NCI-H1105 treated with DMSO at 0.1 percent for 48 hours (cell line): ENCODE measurements at regions not wholly inside any gene's neighbourhood (a gene's known extent, or its start where the extent isn't known, plus 50 kb on each side); places are given as distances from the start of the nearest gene placed in this dataset.

Experiments
- DNase-seq: peaks from one replicate; lab custom pipeline; 2025; lab: John Stamatoyannopoulos, UW

DNA sequence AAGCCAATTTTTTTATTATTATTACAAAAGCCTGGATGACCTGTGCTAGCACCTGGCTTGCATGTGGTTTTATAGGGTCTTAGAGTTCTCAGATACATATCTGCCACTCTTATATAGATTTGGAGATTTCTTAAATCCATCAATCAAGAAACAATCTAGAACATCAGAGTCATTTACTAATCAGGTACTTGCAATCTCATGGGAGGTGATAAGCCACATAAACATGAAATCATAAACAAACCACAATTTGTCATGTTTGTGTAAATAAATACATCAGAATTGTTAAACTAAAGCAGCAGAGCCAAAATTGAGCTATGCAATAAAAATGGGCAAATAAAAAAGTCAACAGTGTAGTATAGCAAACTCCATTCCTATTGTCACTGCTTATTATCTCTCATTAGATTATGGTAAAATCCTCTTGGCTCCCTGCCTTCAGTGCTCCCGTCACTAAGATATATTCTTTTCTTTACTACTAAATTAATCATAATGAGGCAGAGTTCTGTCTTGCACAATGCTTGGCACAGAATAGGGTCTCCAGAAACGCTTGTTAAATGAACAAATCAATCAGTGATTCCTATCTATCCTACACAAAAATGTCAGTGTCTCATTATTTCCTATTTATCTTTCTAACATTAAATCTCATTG, 108.7 kb upstream of the TTC29 start:
- DNase-seq, result peak; percentile 9

DNA sequence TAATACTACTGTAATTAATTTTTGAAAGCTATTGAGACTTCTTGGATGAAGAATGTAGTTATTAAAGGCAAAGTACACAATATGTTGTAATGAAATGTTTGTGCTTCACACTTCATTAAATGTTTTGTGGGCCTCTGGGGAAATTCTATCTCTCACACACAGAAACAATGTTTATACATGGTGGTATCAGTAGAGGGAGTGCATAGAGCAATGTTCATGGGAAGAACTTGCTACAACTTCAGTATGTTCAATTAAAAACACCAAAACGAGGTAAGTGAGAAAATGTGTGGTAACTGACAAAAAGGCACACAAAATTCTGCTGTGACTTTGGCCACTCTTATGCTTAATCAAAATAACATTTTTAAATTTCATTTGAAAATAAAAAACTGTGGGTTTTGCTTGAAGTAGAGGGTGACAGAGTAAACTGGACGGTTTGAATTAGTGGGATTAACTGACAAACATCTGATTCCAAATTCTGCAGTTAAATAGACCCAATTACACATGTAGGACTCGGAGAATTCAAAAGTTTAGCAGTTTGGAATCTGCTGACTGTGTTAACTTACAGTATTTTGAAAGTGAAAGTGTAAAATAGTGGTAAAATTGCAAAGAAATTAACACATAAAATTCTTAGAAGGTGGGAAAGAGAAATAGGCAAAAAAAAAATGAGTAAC, 111.4 kb upstream of the TTC29 start:
- no peak for DNase-seq

DNA sequence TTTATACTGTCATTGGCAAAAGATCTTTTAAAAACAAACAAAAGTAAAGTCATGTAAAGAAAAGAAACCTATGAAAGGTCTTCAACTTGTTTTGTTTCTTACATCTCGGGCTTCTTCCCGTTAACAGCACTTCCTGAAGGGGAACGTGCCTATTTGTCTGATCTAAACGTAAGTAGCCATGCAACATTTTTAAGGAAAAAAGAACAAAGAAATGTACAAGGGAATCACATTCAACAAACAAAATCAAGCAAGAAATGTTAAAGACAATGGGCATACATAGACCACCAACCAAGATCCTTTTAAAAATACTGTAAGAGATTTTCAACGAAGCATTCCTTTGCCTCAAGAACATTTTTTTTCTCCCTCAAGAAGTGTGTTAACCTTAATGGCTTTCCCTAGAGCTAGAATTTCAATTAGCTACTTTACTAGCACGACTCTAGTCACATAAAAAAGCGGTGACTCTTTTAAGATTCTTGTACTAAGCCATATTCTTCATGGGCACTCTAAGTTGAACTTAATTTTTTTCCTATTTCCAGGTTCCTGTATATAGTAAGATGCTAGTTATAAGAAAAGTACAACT, 112.0 kb upstream of the TTC29 start:
- no peak for DNase-seq

DNA sequence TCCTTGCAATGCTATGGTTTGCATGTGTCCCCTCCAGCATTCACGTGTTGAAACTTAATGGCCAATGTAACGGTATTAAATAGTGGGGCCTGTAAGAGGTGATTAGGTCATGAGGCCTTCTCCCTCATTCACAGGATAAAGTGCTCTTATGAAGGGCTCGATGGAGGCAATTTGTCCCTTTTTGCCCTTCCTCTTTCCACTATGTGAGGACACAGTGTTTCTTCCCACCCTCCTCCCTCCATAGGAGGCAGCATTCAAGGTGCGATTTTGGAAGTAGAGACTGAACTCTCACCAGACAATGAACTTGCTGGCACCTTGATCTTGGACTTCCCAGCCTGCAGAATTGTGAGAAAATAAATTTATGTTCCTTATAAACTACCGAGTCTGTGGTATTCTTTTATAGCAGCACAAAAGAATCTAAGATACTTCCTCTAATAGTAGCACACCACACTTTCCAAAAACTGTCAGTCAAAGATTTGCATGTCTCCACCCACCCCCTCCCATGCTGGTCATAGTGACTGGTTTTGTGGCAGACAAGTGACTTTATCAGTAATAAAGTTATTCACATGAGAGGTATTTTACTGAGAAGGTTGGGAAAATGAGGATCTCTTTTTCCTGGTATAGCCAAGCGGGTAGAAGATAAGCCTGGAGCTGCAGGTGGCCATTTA, 113.5 kb upstream of the TTC29 start:
- DNase-seq, result no peak

DNA sequence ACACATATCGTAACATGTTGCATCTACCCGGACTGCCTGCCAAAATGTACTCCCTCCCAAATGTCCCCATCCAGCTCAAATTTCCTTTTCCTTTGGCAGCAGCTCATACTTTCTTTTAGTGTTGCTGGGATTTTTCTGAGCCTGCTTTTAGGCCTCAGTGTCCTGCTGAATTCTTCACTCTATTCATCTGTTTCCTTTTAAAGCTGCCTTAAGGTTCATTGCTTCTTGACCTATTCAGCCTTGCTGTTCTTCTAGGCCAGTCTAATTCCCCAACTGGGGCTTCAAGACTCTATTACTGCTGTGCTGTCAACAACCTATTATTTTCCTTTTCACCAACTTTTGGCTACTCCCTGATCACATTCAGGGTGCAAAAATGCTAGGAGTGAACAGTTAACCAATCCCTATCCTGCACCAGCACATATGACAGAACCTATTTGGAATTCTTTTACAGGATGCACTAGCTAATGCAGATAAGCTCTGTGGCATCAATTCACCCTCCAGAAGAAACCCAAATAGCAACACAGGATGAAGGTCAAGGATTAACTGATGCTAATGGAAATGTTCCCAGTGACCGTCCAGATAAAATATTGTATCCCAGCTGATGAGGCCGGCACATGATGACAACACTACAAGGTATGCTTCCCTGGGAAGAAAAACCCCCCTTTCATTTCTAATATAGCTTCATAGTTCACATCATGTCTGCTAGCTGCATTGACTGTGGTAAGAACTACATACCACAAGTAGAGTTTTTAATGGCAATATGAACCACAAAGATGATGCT, 114.7 kb upstream of the TTC29 start:
- DNase-seq, result no peak

DNA sequence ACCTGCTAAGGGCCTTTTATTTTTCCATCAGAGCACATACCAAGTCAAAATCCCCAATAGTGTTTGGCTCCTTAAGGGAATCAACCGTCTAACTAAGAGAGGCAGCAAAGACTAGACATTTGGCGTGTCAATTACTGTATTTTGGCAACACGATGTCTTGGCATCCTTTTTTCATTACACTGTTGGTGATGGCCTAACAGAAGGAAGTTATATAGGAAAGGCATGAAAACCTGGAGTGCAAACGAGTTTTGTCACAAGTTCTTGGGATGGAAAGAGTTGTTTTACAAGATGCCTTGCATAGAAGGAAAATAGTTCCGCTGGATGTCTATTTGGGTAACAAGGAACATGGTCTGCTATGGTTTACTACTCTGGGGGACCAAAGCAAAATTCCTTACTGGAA, 119.2 kb upstream of the TTC29 start:
- DNase-seq, result no peak

DNA sequence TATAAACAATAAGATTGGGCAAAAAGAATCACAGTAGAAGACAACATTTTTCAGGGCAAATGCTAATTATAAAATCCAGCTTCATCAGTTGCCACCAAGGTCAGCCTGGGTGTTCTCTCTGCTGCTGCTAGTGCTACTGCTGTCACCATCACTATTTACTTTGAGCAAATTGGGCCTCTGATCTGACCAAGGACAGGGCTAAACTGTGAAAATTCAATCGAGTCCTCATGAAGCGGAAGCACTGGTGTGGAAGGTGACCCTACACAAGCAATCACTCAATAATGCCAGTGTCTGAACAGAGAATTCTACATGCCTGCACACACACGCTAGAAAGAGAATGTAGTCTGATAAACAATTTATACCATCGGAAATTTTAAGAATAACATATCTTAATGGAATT, 122.9 kb upstream of the TTC29 start:
- DNase-seq, result no peak

DNA sequence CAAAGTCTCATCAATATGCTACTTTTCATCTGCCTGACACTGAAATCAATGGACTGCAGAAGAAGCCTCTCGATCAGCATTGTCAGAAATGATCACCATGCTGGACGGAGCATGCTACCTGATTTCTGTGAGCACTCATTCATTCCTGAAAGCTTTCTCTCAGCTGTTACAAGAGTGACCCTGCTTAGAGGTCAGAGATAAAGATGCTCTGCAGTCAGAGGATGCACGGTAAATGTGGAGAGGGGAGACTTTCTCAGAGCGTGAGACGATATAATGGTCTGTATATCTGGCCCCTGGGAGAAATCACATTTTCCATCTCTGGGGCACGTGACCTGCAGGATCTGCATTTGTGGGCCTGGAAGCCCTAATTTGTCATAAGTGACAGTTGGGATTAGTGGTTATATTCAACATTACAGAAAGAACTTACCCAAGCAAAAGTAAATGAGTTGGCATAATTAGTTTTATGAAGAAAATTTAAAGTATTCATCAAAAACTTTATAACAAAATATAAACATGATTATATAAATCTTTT, 125.6 kb upstream of the TTC29 start:
- no peak for DNase-seq

DNA sequence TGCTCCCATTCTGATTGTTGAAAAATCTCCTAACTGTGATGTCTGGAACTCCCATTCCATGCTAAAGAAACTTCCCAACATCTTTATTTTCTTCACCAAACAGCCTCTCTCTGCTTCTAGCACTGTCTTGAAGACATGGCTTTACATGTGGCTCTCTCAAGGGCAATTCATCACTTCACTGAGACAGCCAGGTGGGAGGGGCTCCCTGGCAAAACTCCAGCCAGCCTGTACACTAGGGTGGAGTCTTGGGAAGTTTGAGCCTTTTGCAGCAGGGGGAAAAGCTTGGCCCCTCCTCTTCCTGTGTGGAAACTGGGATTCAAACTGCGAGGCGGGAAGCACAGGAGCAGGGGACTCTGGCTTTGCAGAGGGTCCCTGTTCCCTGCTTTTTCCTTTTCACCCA, 130.5 kb upstream of the TTC29 start:
- DNase-seq, result no peak

DNA sequence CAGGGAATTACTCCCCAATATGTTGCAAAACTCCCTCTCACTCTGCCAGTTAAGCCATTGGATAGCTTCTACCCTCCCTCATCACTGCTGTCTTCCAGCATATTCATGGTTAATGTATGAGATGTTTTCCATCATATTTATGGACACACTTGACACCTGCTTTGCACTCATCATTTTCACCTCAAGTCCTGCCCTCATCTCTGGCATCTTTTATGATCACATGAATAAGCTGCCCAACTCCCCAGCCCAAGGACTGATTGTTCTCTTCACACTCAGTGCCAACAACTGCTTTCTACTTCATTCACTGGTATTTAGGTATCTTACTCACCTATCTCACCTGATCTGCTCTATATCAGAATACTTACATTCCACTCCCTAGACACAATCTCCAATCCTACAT, 131.1 kb upstream of the TTC29 start:
- DNase-seq, result no peak

DNA sequence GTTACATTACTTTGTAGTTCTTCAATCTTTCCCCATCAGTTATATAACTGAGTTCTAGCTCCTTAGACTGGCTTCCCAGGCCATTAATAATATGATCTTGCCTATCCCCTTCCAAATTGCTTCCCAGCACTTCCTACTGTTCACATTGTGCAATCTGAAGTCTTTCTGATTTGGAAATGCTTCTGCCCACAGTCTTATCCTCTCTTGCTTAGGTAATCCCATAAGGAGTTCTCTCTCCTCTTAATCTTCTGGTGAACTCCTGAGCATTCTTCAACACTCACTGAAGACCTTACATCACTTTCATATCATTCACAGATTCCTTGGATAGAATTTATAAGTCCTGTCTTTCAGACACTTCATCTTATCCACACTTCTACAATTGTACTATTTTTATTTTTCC, 132.7 kb upstream of the TTC29 start:
- DNase-seq, result no peak

DNA sequence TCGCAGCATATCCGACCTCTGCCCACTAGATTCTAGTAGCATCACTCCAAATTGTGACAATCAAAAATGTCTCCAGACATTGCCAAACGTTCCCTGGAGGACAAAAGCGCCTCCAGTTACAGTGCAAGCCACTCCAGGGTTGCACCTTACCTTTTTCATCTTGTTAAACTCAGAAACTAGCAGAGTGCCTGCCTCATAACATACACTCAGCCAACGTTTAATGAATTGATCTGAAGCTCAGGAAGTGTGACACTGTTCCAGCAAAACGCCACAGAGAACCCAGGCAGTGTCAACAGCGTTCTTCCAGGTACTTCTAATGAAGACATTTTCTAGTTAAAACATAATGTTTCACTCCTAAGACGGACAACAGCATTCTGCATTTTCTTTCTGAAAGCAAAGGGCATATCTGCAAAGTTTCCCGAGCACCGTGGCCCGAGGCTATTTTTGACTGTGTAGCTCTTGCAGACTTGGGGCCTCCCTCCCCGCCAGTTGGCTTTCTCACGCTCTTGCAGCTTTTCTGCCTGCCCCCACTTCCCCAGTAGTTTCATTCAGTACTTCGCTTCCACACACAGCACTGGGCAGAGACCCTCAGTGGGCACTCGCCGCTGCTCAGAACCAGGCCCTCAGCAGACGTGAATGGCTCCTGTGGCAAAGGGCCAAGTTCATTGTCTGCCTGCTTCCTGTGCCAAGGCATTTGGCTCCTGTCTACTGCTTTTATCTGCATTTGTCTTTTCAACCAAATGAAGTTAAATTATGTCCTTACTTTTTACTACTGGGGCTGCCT, 133.4 kb upstream of the TTC29 start:
- DNase-seq, result peak; percentile 63

DNA sequence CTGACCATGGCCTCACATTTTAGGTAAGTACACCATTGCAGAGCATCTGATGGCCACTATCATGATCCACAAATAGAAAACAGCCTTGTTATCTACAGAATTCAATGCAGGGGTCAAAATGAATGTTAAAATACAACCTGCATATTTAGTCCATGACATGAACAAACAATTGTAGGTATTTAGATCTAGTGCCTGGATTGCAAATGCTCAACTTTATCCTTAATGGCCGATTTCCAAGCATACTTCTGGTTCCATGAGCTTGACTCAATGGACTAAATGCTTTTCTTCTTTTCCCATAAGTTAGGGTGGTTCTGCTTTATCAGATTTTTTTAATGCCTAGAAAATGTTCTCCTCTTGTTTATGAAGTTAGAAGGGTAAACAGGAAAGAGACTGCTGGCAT, 139.2 kb upstream of the TTC29 start:
- no peak for DNase-seq

DNA sequence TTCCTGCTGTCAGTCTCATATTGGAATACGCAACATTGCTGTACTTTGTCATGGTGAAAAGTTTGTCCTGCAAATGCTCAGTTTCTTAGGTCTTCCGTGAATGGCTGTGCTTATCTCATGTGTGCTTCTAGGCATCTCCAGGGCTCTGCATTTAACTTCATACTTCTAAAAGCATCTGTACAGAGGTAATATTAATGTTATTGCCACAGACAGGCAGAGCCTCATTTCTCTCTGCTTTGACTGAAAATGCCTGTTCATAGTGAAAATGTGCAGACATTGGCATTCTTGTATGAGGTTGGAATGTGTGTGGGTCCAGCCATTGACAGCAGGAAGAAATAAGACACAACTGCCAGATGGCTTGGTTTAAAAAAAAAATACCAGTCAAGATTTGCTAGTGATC, 140.1 kb upstream of the TTC29 start:
- DNase-seq, result no peak

DNA sequence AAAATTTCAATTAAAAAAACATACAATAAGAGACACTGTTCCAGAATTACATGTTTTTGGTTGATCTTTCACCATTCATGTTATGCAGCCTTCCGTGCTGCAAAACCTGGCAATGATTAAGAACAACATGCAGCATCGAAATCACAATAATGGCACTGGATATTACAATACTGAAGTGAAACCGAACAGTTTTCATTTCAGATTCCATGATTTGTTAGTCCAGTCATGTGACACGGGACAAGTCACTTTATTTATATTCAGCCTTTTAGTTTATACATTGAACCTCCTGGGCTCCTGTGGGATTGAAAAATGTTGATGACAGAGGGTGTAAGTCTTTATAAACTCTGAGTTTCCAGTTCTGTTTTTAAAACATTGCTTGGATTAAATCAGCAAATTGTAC, 142.5 kb upstream of the TTC29 start:
- DNase-seq, result no peak

DNA sequence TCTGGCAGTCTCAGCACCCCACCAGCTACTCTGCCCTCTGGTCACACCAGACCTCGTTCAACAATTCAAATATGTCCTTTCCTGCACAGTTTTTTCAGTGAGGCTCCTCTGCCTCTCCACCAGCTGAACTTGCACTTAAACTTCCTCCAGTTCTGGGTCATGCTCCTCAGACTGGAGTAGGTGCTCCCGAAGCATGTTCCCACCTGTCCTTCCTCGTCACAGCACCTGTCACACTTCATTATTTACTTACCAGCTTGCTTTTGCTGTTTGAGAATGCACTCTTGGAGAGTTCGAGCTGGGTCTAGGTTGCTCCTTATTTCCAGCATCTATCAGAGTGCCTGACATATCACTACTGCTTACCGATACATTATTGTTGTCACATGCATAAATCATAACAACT, 144.8 kb upstream of the TTC29 start:
- peak; percentile 31 for DNase-seq

DNA sequence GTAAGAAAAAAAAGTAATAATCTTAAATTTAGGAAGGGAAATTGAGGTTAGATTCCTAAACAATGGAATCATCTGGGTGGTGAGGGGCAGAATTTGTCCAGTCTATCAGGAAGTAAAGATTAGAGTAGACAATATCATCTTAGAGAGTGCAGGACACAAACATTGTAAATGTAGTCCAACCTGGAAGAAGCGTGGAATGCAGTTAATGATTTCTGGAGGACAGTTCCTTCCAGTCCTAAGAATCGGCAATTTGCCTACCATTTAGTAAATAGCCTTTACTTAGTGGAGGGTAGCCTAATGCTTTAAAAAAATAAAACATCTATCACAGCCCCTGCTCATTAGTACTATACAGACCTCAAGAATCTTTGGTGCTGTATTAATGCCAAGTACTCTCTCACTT, 147.5 kb upstream of the TTC29 start:
- no peak for DNase-seq

DNA sequence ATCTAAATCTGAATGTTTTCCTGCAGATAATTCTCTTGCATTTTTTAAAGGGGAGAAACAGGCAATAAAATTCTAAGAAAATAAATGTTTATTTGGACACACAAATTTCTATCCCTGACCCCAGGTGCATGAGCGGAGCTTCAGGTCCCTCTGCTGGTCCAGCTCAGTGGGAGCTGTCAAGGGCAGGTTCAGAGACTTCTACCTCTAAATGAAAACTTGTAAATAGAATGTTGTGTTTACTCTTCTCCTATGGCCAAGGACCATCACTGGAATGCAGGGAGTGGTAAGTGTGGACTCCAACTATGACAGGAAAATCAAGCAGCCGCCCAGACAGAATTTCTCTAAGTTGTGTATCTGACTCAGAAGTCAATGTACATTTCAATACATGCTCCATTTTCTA, 148.6 kb upstream of the TTC29 start:
- no peak for DNase-seq

DNA sequence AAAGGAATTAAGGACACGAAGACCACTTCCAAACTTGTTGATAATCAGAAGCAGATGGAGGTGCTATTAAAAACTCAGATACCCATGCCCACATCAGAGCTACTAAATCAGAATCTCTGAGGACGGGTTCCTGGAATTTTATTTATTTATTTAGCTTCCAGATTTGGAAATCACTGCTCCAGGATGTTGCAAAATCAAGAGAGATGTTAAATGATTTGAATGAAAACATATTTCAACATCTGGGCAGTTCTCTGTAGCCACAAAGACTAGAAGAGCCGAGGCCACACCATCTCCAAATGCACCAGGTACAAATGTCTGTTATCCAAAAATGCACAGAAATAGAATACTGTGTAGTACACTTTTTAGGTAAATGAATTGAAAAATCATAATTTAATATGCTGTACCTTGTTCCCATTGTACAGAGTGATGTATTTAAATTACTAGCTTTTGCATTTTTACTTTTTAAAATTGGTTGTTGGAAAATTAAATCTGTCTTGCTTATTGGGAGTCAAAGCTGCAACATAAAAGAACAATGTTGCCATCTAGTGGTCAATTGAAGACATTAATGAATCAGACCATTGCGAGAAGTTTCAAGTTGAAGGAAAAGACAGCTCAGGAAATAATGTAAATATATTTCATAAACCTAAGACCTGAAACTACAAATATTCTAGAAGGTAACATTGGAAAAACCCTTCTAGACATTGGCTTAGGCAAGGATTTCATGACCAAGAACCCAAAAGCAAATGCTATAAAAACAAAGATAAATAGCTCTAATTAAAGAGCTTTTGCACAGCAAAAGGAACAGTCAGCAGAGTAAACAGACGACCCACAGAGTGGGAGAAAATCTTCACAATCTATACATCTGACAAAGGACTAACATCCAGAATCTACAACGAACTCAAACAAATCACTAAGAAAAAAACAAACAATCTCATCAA, 151.3 kb upstream of the TTC29 start:
- DNase-seq, result peak; percentile 27

DNA sequence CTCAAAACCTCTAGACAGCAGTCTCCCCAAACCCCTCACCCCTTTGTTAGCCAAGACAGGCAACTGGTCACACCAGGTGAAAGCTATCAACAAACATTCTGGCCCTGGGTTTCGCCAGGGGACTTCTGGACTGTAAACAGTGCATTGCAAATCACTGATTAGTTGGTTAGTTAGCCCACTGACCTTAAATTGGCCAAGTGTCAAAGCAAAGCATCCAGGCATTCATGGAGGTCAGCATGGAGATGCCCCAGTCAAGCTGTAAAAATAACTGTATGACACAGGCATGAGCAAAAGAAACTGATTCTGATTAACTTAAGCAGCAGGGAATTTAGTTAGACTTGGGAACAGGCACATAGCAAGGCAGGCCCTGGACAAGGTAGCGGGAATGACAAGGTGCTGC, 156.0 kb upstream of the TTC29 start:
- no peak for DNase-seq
